ENCODE measurements at regions not wholly inside any gene's neighbourhood (a gene's known extent, or its start where the extent isn't known, plus 50 kb on each side); places are given as distances from the start of the nearest gene placed in this dataset.
A peak's percentile ranks its signal among the peaks of the same experiment; 100 is the strongest.

GRCh38 chr16:55189682-55190636, 134.0 kb upstream of the IRX6 start:
- no peaks in the 10 kb centered on the region for H3K9me3 ChIP-seq (ENCODE audit: insufficient read depth, low read depth, low read length)
- H3K4me2 ChIP-seq (ENCODE audit: low read depth, low read length, poor library complexity, severe bottlenecking), result no peak overlapping the region
- H4K20me1 ChIP-seq (ENCODE audit: insufficient read depth, low read length, poor library complexity, severe bottlenecking), result no peaks in the 10 kb centered on the region
- H3K36me3 ChIP-seq (ENCODE audit: insufficient read depth, low read length), result no peaks in the 10 kb centered on the region
- H3K27me3 ChIP-seq (ENCODE audit: insufficient read depth, low read length, poor library complexity, severe bottlenecking), result no peaks in the 10 kb centered on the region
- H2AFZ ChIP-seq (ENCODE audit: low read length), result no peak overlapping the region
- TF ChIP-seq EZH2phosphoT487 (IDR thresholded peaks at IDR 0.05; ENCODE audit: borderline replicate concordance) (no peak), CTCF (conservative IDR thresholded peaks at IDR 0.05; ENCODE audit: low read length) (no peak)
- no peak overlapping the region for H3K9ac ChIP-seq (ENCODE audit: low read depth, low read length, poor library complexity, severe bottlenecking)
- H3K79me2 ChIP-seq (ENCODE audit: insufficient read depth, low read length), result no peaks in the 10 kb centered on the region
- no peak overlapping the region for H3K4me3 ChIP-seq (ENCODE audit: low read length, poor library complexity, severe bottlenecking)
- no peaks in the 10 kb centered on the region for H3F3A ChIP-seq (ENCODE audit: low read depth)
- no peaks in the 10 kb centered on the region for H3K9me2 ChIP-seq (replicated peaks; ENCODE audit: low read depth, low read length)
- no peaks in the 10 kb centered on the region for H3K4me1 ChIP-seq (ENCODE audit: insufficient read depth, low read length, poor library complexity, severe bottlenecking)

- TF ChIP-seq EZH2phosphoT487 (IDR thresholded peaks at IDR 0.05; ENCODE audit: borderline replicate concordance) (no peak), CTCF (conservative IDR thresholded peaks at IDR 0.05; ENCODE audit: low read length) (no peak)
- no peak overlapping the region for H3K4me3 ChIP-seq (ENCODE audit: low read length, poor library complexity, severe bottlenecking)
- H2AFZ ChIP-seq (ENCODE audit: low read length), result no peak overlapping the region
- no peaks in the 10 kb centered on the region for H3K9me2 ChIP-seq (replicated peaks; ENCODE audit: low read depth, low read length)
- H3K4me2 ChIP-seq (ENCODE audit: low read depth, low read length, poor library complexity, severe bottlenecking), result no peak overlapping the region
- no peaks in the 10 kb centered on the region for H3K9me3 ChIP-seq (ENCODE audit: insufficient read depth, low read depth, low read length)
- H3K36me3 ChIP-seq (ENCODE audit: insufficient read depth, low read length), result no peaks in the 10 kb centered on the region
- H3K79me2 ChIP-seq (ENCODE audit: insufficient read depth, low read length), result no peaks in the 10 kb centered on the region
- no peaks in the 10 kb centered on the region for H3K4me1 ChIP-seq (ENCODE audit: insufficient read depth, low read length, poor library complexity, severe bottlenecking)
- no peak overlapping the region for H3K9ac ChIP-seq (ENCODE audit: low read depth, low read length, poor library complexity, severe bottlenecking)
- no peaks in the 10 kb centered on the region for H3F3A ChIP-seq (ENCODE audit: low read depth)
- H3K27me3 ChIP-seq (ENCODE audit: insufficient read depth, low read length, poor library complexity, severe bottlenecking), result no peaks in the 10 kb centered on the region
- H4K20me1 ChIP-seq (ENCODE audit: insufficient read depth, low read length, poor library complexity, severe bottlenecking), result no peaks in the 10 kb centered on the region
Observed at GRCh38 chr16:55192734-55193133, 131.3 kb upstream of the IRX6 start.

GRCh38 chr16:55203570-55203969, 120.4 kb upstream of the IRX6 start:
- Histone ChIP-seq H3K9ac (ENCODE audit: low read depth, low read length, poor library complexity, severe bottlenecking) (no peak overlapping the region), H3K4me1 (ENCODE audit: insufficient read depth, low read length, poor library complexity, severe bottlenecking) (peaks cover 8% of the 10 kb centered on the region), H3K4me3 (ENCODE audit: low read length, poor library complexity, severe bottlenecking) (no peak overlapping the region), H4K20me1 (ENCODE audit: insufficient read depth, low read length, poor library complexity, severe bottlenecking) (no peaks in the 10 kb centered on the region), H3K36me3 (ENCODE audit: insufficient read depth, low read length) (no peaks in the 10 kb centered on the region), H2AFZ (ENCODE audit: low read length) (peak overlapping the region; percentile 24; the same call in 1 of the 2 replicates), H3F3A (ENCODE audit: low read depth) (no peaks in the 10 kb centered on the region), H3K9me2 (replicated peaks; ENCODE audit: low read depth, low read length) (no peaks in the 10 kb centered on the region), H3K27me3 (ENCODE audit: insufficient read depth, low read length, poor library complexity, severe bottlenecking) (no peaks in the 10 kb centered on the region), H3K79me2 (ENCODE audit: insufficient read depth, low read length) (no peaks in the 10 kb centered on the region), H3K9me3 (ENCODE audit: insufficient read depth, low read depth, low read length) (no peaks in the 10 kb centered on the region), H3K4me2 (ENCODE audit: low read depth, low read length, poor library complexity, severe bottlenecking) (no peak overlapping the region)
- TF ChIP-seq EZH2phosphoT487 (IDR thresholded peaks at IDR 0.05; ENCODE audit: borderline replicate concordance) (no peak), CTCF (conservative IDR thresholded peaks at IDR 0.05; ENCODE audit: low read length) (no peak)

Data from Loucy (cell line).